Ectodermal cell (in vitro differentiated cells): ENCODE measurements at regions not wholly inside any gene's neighbourhood (a gene's known extent, or its start where the extent isn't known, plus 50 kb on each side); places are given as distances from the start of the nearest gene placed in this dataset.

Experiments
- H3K27ac ChIP-seq: 2 replicates; pipeline ENCODE4 v1.7.0; 2013; ENCODE audit warnings: mild to moderate bottlenecking, low read depth, low read length; ENCODE audit not compliant: insufficient read depth, poor library complexity, severe bottlenecking
- H3K27me3 ChIP-seq: 2 replicates; pipeline ENCODE4 v1.7.0; 2013; ENCODE audit warnings: mild to moderate bottlenecking, low read length; ENCODE audit not compliant: insufficient read depth, control insufficient read depth, poor library complexity, severe bottlenecking
- H3K36me3 ChIP-seq: one replicate; pipeline ENCODE4 v1.7.0; 2013; ENCODE audit warnings: low read length; ENCODE audit not compliant: control insufficient read depth, insufficient read depth
- H3K4me1 ChIP-seq: one replicate; pipeline ENCODE4 v1.7.0; 2013; ENCODE audit warnings: low read length; ENCODE audit not compliant: control insufficient read depth, insufficient read depth
- H3K4me3 ChIP-seq: 2 replicates; pipeline ENCODE4 v1.7.0; 2013; ENCODE audit warnings: low read depth, low read length, control low read depth; ENCODE audit not compliant: insufficient read depth
- H3K9me3 ChIP-seq: 2 replicates; pipeline ENCODE4 v1.7.0; 2013; ENCODE audit warnings: mild to moderate bottlenecking, low read length, moderate library complexity; ENCODE audit not compliant: control insufficient read depth
- WGBS, 2 experiments: methylation state at CpG; one replicate each; pipeline ENCODE4 v1.1.7; 2013; ENCODE audit warnings: missing lambda C conversion rate in 2 of 2; 5-methylcytosine and 5-hydroxymethylcytosine counted together

DNA sequence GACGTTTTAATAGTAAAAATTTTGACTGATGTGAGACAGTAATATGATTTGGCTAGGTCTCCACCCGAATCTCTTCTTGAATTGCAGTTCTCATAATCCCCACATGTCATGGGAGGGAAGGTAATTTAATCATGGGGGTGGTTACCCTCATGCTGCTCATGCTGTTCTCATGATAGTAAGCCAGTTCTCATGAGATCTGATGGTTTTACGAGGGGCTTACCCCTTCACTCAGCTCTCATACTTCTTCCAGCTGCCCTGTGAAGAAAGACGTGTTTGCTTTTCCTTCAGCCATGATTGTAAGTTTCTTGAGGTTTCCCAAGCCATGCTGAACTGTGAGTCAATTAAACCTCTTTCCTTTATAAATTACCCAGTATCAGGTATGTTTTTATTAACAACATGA lies 327.0 kb upstream of the CDH7 start:
- WGBS, 2 experiments, result 93 to 94% methylated on average over 4 of the region's 4 CpGs
- H3K36me3 ChIP-seq, result no peaks in the 10 kb centered on the region
- no peak overlapping the region for H3K27ac ChIP-seq
- no peaks in the 10 kb centered on the region for H3K27me3 ChIP-seq
- no peaks in the 10 kb centered on the region for H3K4me1 ChIP-seq
- no peaks in the 10 kb centered on the region for H3K9me3 ChIP-seq
- no peak overlapping the region for H3K4me3 ChIP-seq

DNA sequence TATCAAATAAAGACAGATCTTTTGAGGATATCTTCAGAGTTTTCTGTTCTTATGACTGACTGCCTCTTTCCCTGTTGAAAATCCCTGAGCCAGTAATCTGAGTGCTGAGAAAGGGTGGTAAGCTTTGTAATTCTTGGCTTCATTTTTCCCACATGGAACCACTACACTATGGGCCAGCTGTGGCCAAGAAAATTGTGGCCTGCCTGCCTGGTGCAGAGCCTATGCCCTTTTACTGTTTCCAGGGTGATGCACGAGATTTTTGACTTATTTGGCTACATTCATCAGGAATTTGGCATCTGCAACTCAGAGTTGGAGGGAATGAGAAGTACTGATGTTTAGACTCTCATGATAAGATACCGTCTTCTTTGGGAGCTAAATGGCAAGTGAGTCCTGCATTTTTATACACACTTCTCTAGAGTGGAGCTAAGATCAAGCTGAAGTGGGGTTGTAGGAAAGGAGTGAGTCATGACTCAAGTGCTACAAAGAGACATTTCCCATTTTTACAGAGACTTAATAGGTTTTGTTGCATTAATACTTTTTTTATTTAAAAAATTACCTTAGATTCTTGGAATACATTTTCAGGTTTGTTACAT lies 328.2 kb upstream of the CDH7 start:
- no peak overlapping the region for H3K27ac ChIP-seq
- no peaks in the 10 kb centered on the region for H3K4me1 ChIP-seq
- no peak overlapping the region for H3K4me3 ChIP-seq
- WGBS, 2 experiments, result 95 to 98% methylated on average over 2 of the region's 2 CpGs
- H3K9me3 ChIP-seq, result no peaks in the 10 kb centered on the region
- H3K36me3 ChIP-seq, result no peaks in the 10 kb centered on the region
- no peaks in the 10 kb centered on the region for H3K27me3 ChIP-seq

GRCh38 chr18:65415098-65415497 lies 335.7 kb upstream of the CDH7 start:
- Histone ChIP-seq H3K4me1 (no peaks in the 10 kb centered on the region), H3K36me3 (no peaks in the 10 kb centered on the region), H3K4me3 (no peak overlapping the region), H3K9me3 (peaks cover 3% of the 10 kb centered on the region), H3K27me3 (no peaks in the 10 kb centered on the region), H3K27ac (no peak overlapping the region)

- no peak overlapping the region for H3K27ac ChIP-seq
- WGBS, 2 experiments, result 92 to 100% methylated on average over 1 of the region's 1 CpG
- no peaks in the 10 kb centered on the region for H3K36me3 ChIP-seq
- no peak overlapping the region for H3K4me3 ChIP-seq
- H3K4me1 ChIP-seq, result no peaks in the 10 kb centered on the region
- peaks cover 3% of the 10 kb centered on the region for H3K9me3 ChIP-seq
- H3K27me3 ChIP-seq, result no peaks in the 10 kb centered on the region
These were observed 336.3 kb upstream of the CDH7 start for GRCh38 chr18:65414501-65414900.

DNA sequence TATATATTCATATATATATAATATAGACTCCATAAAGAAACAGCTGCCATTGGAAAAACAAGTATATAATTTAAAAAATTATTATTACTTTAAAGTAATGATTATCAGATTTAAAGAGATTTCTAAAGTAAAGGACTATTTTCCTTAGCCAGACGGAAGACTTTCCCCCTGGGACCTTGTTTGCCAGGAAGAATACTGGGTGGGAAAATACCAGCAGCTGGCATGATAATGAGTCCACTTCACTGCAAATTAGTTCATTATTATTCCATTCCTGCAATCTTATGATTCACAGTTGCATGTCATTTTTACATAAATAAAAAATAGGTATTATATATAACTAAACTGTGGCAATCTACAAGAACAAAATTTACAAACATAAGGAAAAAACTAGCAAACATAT lies 339.8 kb upstream of the CDH7 start:
- H3K9me3 ChIP-seq, result no peaks in the 10 kb centered on the region
- no peaks in the 10 kb centered on the region for H3K36me3 ChIP-seq
- no peaks in the 10 kb centered on the region for H3K4me1 ChIP-seq
- WGBS, 2 experiments, result 73 to 100% methylated on average over 1 of the region's 1 CpG
- H3K27me3 ChIP-seq, result no peaks in the 10 kb centered on the region
- H3K27ac ChIP-seq, result no peak overlapping the region
- no peak overlapping the region for H3K4me3 ChIP-seq

- Histone ChIP-seq H3K4me1 (no peaks in the 10 kb centered on the region), H3K9me3 (no peaks in the 10 kb centered on the region), H3K27ac (no peak overlapping the region), H3K4me3 (no peak overlapping the region), H3K27me3 (no peaks in the 10 kb centered on the region), H3K36me3 (no peaks in the 10 kb centered on the region)
- 90 to 95% methylated on average over 2 to 3 of the region's 3 CpGs for WGBS, 2 experiments
These were observed 341.6 kb upstream of the CDH7 start for GRCh38 chr18:65409261-65409660.

DNA sequence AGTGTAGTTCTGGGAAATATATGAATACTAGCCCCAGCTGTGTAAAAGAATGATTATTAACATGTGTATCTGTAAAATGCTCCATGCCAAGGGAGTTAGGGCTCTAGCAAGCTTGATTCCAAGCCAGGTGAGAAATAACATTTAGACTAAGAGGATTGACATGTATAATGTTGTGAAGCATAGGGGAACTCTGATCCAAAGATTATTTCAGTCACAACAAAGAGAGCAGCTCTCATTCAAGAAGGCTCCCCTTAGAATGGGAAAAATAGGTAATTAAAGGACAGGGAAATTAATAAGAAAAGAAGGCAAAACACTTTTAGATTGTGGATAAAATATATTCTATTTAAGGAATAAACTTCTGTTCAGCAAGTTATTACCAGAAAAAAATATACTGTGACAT lies 347.3 kb upstream of the CDH7 start:
- Histone ChIP-seq H3K36me3 (no peaks in the 10 kb centered on the region), H3K4me1 (no peaks in the 10 kb centered on the region), H3K27me3 (no peaks in the 10 kb centered on the region), H3K9me3 (no peaks in the 10 kb centered on the region), H3K27ac (no peak overlapping the region), H3K4me3 (no peak overlapping the region)

GRCh38 chr18:65399091-65399490 lies 351.7 kb upstream of the CDH7 start:
- Histone ChIP-seq H3K27me3 (no peaks in the 10 kb centered on the region), H3K4me3 (no peak overlapping the region), H3K27ac (no peak overlapping the region), H3K4me1 (no peaks in the 10 kb centered on the region), H3K9me3 (no peaks in the 10 kb centered on the region), H3K36me3 (no peaks in the 10 kb centered on the region)
- WGBS, 2 experiments, result no CpG with 5 or more reads among the region's 1 CpG

DNA sequence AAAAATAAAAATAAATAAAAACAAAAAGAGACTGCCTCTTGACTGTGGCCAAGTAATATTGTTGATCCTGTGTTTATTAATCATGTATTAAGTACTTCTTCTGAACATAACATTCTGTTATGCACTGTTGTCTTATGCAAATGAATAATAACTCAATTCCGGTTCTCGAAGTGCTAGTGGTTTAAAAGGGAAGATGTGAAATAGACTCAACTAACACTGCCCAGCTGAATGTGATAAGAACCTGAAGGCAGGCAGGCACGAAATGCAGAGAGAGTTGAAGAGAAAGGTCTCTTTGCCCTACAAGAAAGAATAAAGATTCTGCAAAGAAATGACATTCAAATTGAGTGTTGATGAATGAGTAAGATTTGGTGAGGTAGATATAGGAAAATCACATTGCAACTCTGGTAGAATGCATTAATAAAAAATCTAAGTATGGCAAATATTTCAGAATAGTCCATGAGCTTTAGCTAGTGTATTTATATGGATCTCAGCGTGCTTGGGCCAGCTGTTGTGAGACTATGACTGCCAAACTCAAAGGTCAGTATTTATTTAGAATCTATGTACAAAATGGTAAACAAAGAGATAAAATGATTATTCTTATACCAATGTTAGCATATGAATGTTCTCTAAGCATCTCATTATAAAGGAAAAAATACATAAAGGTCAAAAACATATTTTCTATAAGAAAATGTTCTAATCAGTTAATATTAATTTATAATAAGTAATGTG lies 352.3 kb upstream of the CDH7 start:
- no peaks in the 10 kb centered on the region for H3K9me3 ChIP-seq
- no peaks in the 10 kb centered on the region for H3K27me3 ChIP-seq
- H3K27ac ChIP-seq, result no peak overlapping the region
- no peaks in the 10 kb centered on the region for H3K4me1 ChIP-seq
- no peaks in the 10 kb centered on the region for H3K36me3 ChIP-seq
- H3K4me3 ChIP-seq, result no peak overlapping the region
- WGBS, 2 experiments, result 91 to 95% methylated on average over 3 to 4 of the region's 4 CpGs

- 86 to 94% methylated on average over 3 of the region's 3 CpGs for WGBS, 2 experiments
- no peaks in the 10 kb centered on the region for H3K27me3 ChIP-seq
These were observed 369.8 kb upstream of the CDH7 start for GRCh38 chr18:65380986-65381385.

DNA sequence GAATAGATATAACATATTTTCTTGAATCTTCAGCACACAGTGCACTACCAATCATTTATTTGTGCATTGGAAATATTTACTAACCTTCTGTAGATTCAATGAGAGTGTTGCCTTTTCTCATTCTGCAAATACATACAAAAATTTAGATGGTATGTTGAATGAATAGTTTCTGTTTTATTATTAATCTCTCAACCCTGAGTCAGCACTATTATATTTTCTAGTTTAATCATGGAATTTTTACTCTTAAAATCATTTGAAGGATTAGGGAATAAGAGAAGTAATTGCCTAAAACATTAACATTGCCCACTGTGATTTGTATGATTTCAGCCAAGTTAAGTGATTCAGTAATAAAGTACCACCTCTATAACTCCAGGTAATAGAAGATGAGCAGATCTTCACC lies 370.2 kb upstream of the CDH7 start:
- Histone ChIP-seq H3K4me3 (no peak overlapping the region), H3K27ac (no peak overlapping the region), H3K4me1 (no peaks in the 10 kb centered on the region)

More at GRCh38 chr18:65380986-65381385, 369.8 kb upstream of the CDH7 start:
- no peak overlapping the region for H3K4me3 ChIP-seq
- no peak overlapping the region for H3K27ac ChIP-seq
- no peaks in the 10 kb centered on the region for H3K4me1 ChIP-seq
- H3K36me3 ChIP-seq, result no peaks in the 10 kb centered on the region
- H3K9me3 ChIP-seq, result no peaks in the 10 kb centered on the region

More for the DNA sequence above, 370.2 kb upstream of the CDH7 start:
- Histone ChIP-seq H3K9me3 (no peaks in the 10 kb centered on the region), H3K27me3 (no peaks in the 10 kb centered on the region), H3K36me3 (no peaks in the 10 kb centered on the region)
